ENCODE measurements at regions not wholly inside any gene's neighbourhood (a gene's known extent, or its start where the extent isn't known, plus 50 kb on each side); places are given as distances from the start of the nearest gene placed in this dataset.
"Not testable (repeated sequence)": the region's sequence is repeated elsewhere in the genome, so short reads cannot be mapped to it uniquely, and the experiment has no call there.

GRCh38 chr10:33917069-33917780 is 582.8 kb upstream of the NRP1 start:
- Histone ChIP-seq H3K4me3 (no peak overlapping the region), H3K4me1 (no peaks in the 10 kb centered on the region), H3K9me3 (no peaks in the 10 kb centered on the region), H3K36me3 (no peaks in the 10 kb centered on the region), H3K27ac (no peak overlapping the region), H3K27me3 (no peaks in the 10 kb centered on the region)
- whole genome bisulfite sequencing (ENCODE audit: insufficient coverage, low coverage, low lambda C conversion rate, missing lambda C conversion rate): 45% methylated on average over 7 of the region's 8 CpGs
- no peak for TF ChIP-seq POLR2A (IDR thresholded peaks at IDR 0.05)
- TF ChIP-seq, protein P1, sequence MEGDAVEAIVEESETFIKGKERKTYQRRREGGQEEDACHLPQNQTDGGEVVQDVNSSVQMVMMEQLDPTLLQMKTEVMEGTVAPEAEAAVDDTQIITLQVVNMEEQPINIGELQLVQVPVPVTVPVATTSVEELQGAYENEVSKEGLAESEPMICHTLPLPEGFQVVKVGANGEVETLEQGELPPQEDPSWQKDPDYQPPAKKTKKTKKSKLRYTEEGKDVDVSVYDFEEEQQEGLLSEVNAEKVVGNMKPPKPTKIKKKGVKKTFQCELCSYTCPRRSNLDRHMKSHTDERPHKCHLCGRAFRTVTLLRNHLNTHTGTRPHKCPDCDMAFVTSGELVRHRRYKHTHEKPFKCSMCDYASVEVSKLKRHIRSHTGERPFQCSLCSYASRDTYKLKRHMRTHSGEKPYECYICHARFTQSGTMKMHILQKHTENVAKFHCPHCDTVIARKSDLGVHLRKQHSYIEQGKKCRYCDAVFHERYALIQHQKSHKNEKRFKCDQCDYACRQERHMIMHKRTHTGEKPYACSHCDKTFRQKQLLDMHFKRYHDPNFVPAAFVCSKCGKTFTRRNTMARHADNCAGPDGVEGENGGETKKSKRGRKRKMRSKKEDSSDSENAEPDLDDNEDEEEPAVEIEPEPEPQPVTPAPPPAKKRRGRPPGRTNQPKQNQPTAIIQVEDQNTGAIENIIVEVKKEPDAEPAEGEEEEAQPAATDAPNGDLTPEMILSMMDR (IDR thresholded peaks at IDR 0.05): no peak
- ATAC-seq (no peak), DNase-seq (no peak)
- intact Hi-C loops (cut with DNase I): no loop called here

DNA sequence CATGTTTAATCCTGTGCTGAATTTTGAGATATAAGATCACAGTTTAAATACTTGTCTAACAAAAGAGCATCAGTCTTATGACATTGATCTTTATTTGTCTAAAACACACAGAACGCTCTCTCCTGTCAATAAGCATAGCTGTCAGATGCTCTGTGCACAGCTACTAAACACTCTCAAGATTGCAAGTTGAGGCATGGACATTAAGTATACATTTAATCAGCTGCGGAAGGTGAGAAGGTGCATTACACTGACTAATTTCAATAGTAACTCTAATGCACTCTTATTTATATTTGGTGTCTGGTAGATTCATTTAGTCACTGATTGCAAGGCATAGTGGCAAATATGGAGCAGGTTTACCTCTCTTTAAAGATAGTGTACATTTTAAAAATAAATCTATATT is 580.3 kb upstream of the NRP1 start:
- Histone ChIP-seq H3K27ac (no peak overlapping the region), H3K9me3 (no peaks in the 10 kb centered on the region), H3K4me1 (no peaks in the 10 kb centered on the region), H3K4me3 (no peak overlapping the region), H3K27me3 (no peaks in the 10 kb centered on the region), H3K36me3 (no peaks in the 10 kb centered on the region)
- 82% methylated on average over 2 of the region's 2 CpGs for whole genome bisulfite sequencing (ENCODE audit: insufficient coverage, low coverage, low lambda C conversion rate, missing lambda C conversion rate)
- no peak for TF ChIP-seq POLR2A (IDR thresholded peaks at IDR 0.05)
- DNase-seq: no peak
- ATAC-seq: no peak
- intact Hi-C loops (cut with DNase I): no loop called here

DNA sequence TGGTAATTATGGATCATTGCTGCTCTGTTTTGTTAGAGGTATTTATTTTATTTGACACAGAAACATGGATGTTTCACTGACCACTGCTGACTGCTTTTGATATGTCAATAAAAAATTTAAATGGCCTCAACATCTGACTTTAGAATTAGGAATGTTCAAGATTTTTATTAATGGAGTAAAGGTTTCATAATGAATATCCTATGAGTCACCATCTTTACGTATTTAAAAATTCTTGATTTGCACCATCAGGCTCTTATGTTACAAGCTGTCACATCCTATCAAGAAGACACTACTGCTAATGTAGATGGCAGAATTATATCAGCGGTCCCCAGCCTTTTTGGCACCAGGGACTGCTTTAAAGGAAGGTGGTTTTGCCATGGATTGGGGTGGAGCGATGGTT is 578.7 kb upstream of the NRP1 start:
- TF ChIP-seq POLR2A (IDR thresholded peaks at IDR 0.05): no peak
- TF ChIP-seq, protein P1 (IDR thresholded peaks at IDR 0.05): no peak
- Histone ChIP-seq H3K27me3 (no peaks in the 10 kb centered on the region), H3K27ac (no peak overlapping the region), H3K9me3 (no peaks in the 10 kb centered on the region), H3K36me3 (no peaks in the 10 kb centered on the region), H3K4me3 (no peak overlapping the region), H3K4me1 (no peaks in the 10 kb centered on the region)
- 84% methylated on average over 3 of the region's 3 CpGs for WGBS (ENCODE audit: insufficient coverage, low coverage, low lambda C conversion rate, missing lambda C conversion rate)
- DNase-seq: no peak
- intact Hi-C loops (cut with DNase I): no loop called here
- no peak for ATAC-seq

- intact Hi-C loops (cut with DNase I): not testable (repeated sequence)
Observed at GRCh38 chr10:33909476-33909875, 575.0 kb upstream of the NRP1 start.

DNA sequence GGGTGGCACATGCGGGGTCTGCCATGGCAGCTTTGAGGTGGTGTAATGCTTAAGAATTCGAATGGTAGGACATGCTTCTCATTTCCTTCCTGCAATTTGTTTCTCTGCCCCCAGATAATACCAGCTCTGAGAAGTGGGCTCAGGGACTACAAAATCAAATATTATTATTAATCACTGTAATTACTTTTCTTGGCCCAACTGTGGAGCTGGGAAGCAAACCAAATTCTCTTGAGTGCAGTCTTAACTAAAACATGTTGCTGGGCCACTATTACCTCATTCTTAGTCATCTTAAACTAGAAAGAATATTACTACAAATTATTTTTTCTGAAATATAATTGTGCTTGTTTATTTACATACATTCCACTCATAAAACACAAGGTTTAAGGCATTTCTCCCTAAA is 566.7 kb upstream of the NRP1 start:
- Histone ChIP-seq H3K4me3 (no peak overlapping the region), H3K9me3 (no peaks in the 10 kb centered on the region), H3K36me3 (no peaks in the 10 kb centered on the region), H3K4me1 (peaks cover 0 to 16% (median 2%) of the 10 kb centered on the region in 4 donors), H3K27ac (no peak overlapping the region), H3K27me3 (no peaks in the 10 kb centered on the region)
- no peak for ATAC-seq
- DNase-seq: no peak
- intact Hi-C loops (cut with DNase I): no loop called here
- WGBS (ENCODE audit: insufficient coverage, low coverage, low lambda C conversion rate, missing lambda C conversion rate): 68% methylated on average over 2 of the region's 2 CpGs
- TF ChIP-seq, protein P1 (IDR thresholded peaks at IDR 0.05): no peak
- no peak for TF ChIP-seq POLR2A (IDR thresholded peaks at IDR 0.05)

More at GRCh38 chr10:33909476-33909875, 575.0 kb upstream of the NRP1 start:
- not testable (repeated sequence) for H3K27ac ChIP-seq, H3K4me1 ChIP-seq, H3K27me3 ChIP-seq, DNase-seq, ATAC-seq, H3K36me3 ChIP-seq, H3K9me3 ChIP-seq, H3K4me3 ChIP-seq
- 83% methylated on average over 3 of the region's 4 CpGs for WGBS (ENCODE audit: insufficient coverage, low coverage, low lambda C conversion rate, missing lambda C conversion rate)

All from right lobe of liver (tissue), 6 donors.